HFFc6 (cell line): ENCODE measurements at regions not wholly inside any gene's neighbourhood (a gene's known extent, or its start where the extent isn't known, plus 50 kb on each side); places are given as distances from the start of the nearest gene placed in this dataset.

Experiments
- DNase-seq: peaks from one replicate; pipeline ENCODE4 v3.0.0-alpha.2; 2018
- H3K27ac Mint-ChIP-seq: 2 replicates; pipeline ENCODE4 v1.8.0; 2020; ENCODE audit warnings: mild to moderate bottlenecking, mixed read lengths
- H3K27me3 Mint-ChIP-seq: 2 replicates; pipeline ENCODE4 v1.8.0; 2021; ENCODE audit warnings: mild to moderate bottlenecking, moderate library complexity, mixed read lengths; ENCODE audit not compliant: insufficient read depth
- H3K36me3 Mint-ChIP-seq: 2 replicates; pipeline ENCODE4 v1.8.0; 2021; ENCODE audit warnings: low read depth, mixed read lengths
- H3K4me1 Mint-ChIP-seq: 2 replicates; pipeline ENCODE4 v1.8.0; 2020; ENCODE audit warnings: low read depth, mixed read lengths
- H3K4me3 Mint-ChIP-seq: 2 replicates; pipeline ENCODE4 v1.8.0; 2020; ENCODE audit warnings: mild to moderate bottlenecking, moderate library complexity, mixed read lengths
- H3K9me3 Mint-ChIP-seq: 2 replicates; pipeline ENCODE4 v1.8.0; 2020; ENCODE audit warnings: mild to moderate bottlenecking, mixed read lengths
- CTCF ChIP-seq: fragments of 200-600 bp; sonication (generic); IDR thresholded peaks from 2 replicates; pipeline ENCODE4 v1.5.0; 2021; ENCODE audit warnings: antibody characterized with exemption, mild to moderate bottlenecking

- DNase-seq: no peak
- Mint-ChIP-seq H3K4me1 (no peaks in the 10 kb centered on the region), H3K9me3 (peaks cover 4% of the 10 kb centered on the region; the same call in 1 of the 2 replicates), H3K27ac (no peak overlapping the region), H3K27me3 (peaks cover 1% of the 10 kb centered on the region; the same call in 1 of the 2 replicates), H3K36me3 (peaks cover 11% of the 10 kb centered on the region), H3K4me3 (no peak overlapping the region)
- no peak for TF ChIP-seq CTCF
Measured at GRCh38 chr1:238302646-238303045, 411.9 kb upstream of the ZP4 start.

- Mint-ChIP-seq H3K27ac (no peak overlapping the region), H3K4me3 (no peak overlapping the region), H3K9me3 (peaks cover 11% of the 10 kb centered on the region), H3K36me3 (peaks cover 11% of the 10 kb centered on the region; the same call in 1 of the 2 replicates), H3K4me1 (peaks cover 3% of the 10 kb centered on the region; the same call in 1 of the 2 replicates), H3K27me3 (no peaks in the 10 kb centered on the region)
- DNase-seq: no peak
- no peak for TF ChIP-seq CTCF
Measured at GRCh38 chr1:238296371-238296770, 405.6 kb upstream of the ZP4 start.

GRCh38 chr1:238293075-238293474 is 402.4 kb upstream of the ZP4 start:
- no peak overlapping the region for H3K27ac Mint-ChIP-seq
- H3K4me1 Mint-ChIP-seq: peaks cover 16% of the 10 kb centered on the region; the same call in 1 of the 2 replicates

GRCh38 chr1:238281418-238281817 is 390.7 kb upstream of the ZP4 start:
- peaks cover 30% of the 10 kb centered on the region for H3K4me1 Mint-ChIP-seq
- no peak for TF ChIP-seq CTCF
- DNase-seq: no peak
- peaks cover 23% of the 10 kb centered on the region for H3K36me3 Mint-ChIP-seq
- peaks cover 32% of the 10 kb centered on the region for H3K9me3 Mint-ChIP-seq
- no peak overlapping the region for H3K4me3 Mint-ChIP-seq
- no peak overlapping the region for H3K27ac Mint-ChIP-seq
- no peaks in the 10 kb centered on the region; the same call in 1 of the 2 replicates for H3K27me3 Mint-ChIP-seq

More at GRCh38 chr1:238293075-238293474, 402.4 kb upstream of the ZP4 start:
- Mint-ChIP-seq H3K9me3 (peaks cover 8% of the 10 kb centered on the region), H3K27me3 (no peaks in the 10 kb centered on the region), H3K4me3 (no peak overlapping the region), H3K36me3 (peaks cover 5% of the 10 kb centered on the region; the same call in 1 of the 2 replicates)
- DNase-seq: no peak
- TF ChIP-seq CTCF: no peak

- no peak overlapping the region for H3K27ac Mint-ChIP-seq
- H3K36me3 Mint-ChIP-seq: peaks cover 37% of the 10 kb centered on the region
- TF ChIP-seq CTCF: no peak
- peaks cover 48% of the 10 kb centered on the region for H3K9me3 Mint-ChIP-seq
- no peak overlapping the region for H3K4me3 Mint-ChIP-seq
- H3K27me3 Mint-ChIP-seq: no peaks in the 10 kb centered on the region; the same call in 1 of the 2 replicates
- peaks cover 30% of the 10 kb centered on the region for H3K4me1 Mint-ChIP-seq
- DNase-seq: no peak
Measured at GRCh38 chr1:238279694-238280380, 389.1 kb upstream of the ZP4 start.
